ENCODE measurements at regions not wholly inside any gene's neighbourhood (a gene's known extent, or its start where the extent isn't known, plus 50 kb on each side); places are given as distances from the start of the nearest gene placed in this dataset.

DNA sequence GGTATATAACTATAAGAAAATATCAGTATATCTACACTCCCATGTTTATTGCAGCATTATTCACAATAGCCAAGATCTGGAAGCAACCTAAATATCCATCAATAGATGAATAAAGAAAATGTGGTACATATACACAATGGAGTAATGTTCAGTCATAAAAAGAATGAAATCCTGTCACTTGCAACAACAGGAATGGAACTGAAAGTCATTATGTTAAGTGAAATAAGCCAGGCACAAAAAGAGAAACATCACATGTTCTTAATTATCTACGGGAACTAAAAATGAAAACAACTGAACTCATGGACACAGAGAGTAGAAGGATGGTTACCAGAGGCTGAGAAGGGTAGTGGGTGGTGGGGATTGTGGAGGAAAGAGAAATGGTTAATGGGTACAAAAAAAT lies 665.2 kb downstream of the TBC1D4 start:
- Histone ChIP-seq H3K4me3 (no peak overlapping the region), H3K27me3 (replicated peaks in 1 of 7) (no peaks in the 10 kb centered on the region), H3K36me3 (no peaks in the 10 kb centered on the region), H3K27ac (no peak overlapping the region), H3K9me3 (peaks cover 0 to 22% (median 14%) of the 10 kb centered on the region in 8 donors), H3K4me1 (no peaks in the 10 kb centered on the region)
- intact Hi-C loops (cut with DNase I; ENCODE audit: low total_unique reads): no loop called here
- 82 to 89% (median 84%) methylated on average over 1 of the region's 1 CpG for WGBS, 5 donors
- TF ChIP-seq, protein P1, sequence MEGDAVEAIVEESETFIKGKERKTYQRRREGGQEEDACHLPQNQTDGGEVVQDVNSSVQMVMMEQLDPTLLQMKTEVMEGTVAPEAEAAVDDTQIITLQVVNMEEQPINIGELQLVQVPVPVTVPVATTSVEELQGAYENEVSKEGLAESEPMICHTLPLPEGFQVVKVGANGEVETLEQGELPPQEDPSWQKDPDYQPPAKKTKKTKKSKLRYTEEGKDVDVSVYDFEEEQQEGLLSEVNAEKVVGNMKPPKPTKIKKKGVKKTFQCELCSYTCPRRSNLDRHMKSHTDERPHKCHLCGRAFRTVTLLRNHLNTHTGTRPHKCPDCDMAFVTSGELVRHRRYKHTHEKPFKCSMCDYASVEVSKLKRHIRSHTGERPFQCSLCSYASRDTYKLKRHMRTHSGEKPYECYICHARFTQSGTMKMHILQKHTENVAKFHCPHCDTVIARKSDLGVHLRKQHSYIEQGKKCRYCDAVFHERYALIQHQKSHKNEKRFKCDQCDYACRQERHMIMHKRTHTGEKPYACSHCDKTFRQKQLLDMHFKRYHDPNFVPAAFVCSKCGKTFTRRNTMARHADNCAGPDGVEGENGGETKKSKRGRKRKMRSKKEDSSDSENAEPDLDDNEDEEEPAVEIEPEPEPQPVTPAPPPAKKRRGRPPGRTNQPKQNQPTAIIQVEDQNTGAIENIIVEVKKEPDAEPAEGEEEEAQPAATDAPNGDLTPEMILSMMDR (IDR thresholded peaks at IDR 0.05 in 8 of 11, conservative IDR thresholded peaks at IDR 0.05 in 3 of 11): no peak
- TF ChIP-seq POLR2A (IDR thresholded peaks at IDR 0.05) (no peak), POLR2AphosphoS5 (IDR thresholded peaks at IDR 0.05) (no peak)
- DNase-seq: no peak

DNA sequence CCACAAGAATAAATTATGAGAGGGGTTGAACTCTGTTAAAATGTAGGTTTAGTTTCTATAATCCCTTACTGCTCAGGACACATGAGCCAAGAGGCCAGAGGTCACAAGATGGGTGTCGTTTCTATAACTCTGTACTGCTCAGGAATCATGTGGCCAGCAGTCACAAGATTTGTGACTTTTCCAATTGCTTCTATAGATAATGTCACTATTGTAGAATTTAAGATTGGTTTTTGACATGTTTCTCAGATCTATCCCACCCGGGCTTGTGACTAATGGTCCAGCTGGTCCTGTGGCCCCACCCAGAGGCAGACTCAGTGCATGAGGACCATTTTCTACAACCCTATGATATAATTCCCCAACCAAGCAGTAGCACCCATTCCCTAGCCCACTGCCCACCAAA lies 662.0 kb upstream of the KLF12 start:
- Histone ChIP-seq H3K4me1 (no peaks in the 10 kb centered on the region), H3K27me3 (replicated peaks in 1 of 7) (peaks cover 0 to 4% (median 0%) of the 10 kb centered on the region in 7 donors), H3K9me3 (peaks cover 0 to 16% (median 0%) of the 10 kb centered on the region in 8 donors), H3K36me3 (no peaks in the 10 kb centered on the region), H3K27ac (no peak overlapping the region), H3K4me3 (no peak overlapping the region)
- intact Hi-C loops (cut with DNase I; ENCODE audit: low total_unique reads): no loop called here
- TF ChIP-seq, protein P1 (IDR thresholded peaks at IDR 0.05 in 8 of 11, conservative IDR thresholded peaks at IDR 0.05 in 3 of 11): no peak
- TF ChIP-seq POLR2A (IDR thresholded peaks at IDR 0.05) (no peak), POLR2AphosphoS5 (IDR thresholded peaks at IDR 0.05) (no peak)
- no peak for DNase-seq
- 71 to 89% (median 81%) methylated on average over 2 of the region's 2 CpGs for WGBS, 5 donors

DNA sequence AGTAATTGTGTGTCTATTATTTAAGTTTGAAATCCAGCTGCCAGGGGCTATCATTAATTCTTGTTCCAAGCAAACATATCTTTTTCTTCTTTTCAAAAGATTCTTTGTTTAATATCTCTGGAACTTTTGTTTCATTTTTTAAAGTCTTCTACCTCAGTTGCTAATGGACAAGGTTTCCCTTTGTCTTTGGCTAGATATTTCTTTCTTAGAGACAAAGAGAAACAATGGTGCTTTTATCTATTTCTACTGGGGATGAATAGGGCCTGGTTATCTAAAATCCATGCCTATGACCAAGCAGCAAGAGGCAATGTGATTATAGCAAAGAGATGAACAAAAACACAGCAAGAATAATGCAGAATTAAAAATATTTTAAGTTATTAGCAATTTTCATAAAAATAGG lies 661.3 kb upstream of the KLF12 start:
- TF ChIP-seq POLR2AphosphoS5 (IDR thresholded peaks at IDR 0.05) (no peak), POLR2A (IDR thresholded peaks at IDR 0.05) (no peak)
- TF ChIP-seq, protein P1 (IDR thresholded peaks at IDR 0.05 in 8 of 11, conservative IDR thresholded peaks at IDR 0.05 in 3 of 11): no peak
- Histone ChIP-seq H3K27me3 (replicated peaks in 1 of 7) (peaks cover 0 to 4% (median 0%) of the 10 kb centered on the region in 7 donors), H3K4me3 (no peak overlapping the region), H3K27ac (no peak overlapping the region), H3K36me3 (no peaks in the 10 kb centered on the region), H3K4me1 (no peaks in the 10 kb centered on the region), H3K9me3 (peaks cover 0 to 21% (median 0%) of the 10 kb centered on the region in 8 donors)
- no peak for DNase-seq
- intact Hi-C loops (cut with DNase I; ENCODE audit: low total_unique reads): no loop called here

DNA sequence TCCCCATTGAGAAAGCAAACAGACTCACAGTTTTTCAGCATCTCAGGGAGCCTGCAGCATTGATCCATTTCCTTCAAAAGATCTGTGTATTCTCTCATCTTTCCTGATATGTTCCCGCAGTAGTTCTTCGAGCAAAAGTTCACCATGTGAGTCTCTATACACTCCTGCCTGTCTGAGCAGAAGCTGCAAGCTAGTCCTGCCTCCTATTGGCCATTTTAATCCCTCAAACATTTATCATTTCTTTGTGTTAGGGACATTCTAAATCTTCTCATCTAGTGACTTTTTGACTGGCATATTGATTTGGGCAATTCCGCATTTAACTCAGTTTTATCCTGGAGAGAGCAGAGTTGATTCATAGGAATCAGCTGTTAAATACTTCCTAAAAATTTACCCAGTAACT lies 660.4 kb upstream of the KLF12 start:
- Histone ChIP-seq H3K36me3 (no peaks in the 10 kb centered on the region), H3K4me3 (no peak overlapping the region), H3K9me3 (peaks cover 0 to 21% (median 0%) of the 10 kb centered on the region in 8 donors), H3K27me3 (replicated peaks in 1 of 7) (peaks cover 0 to 4% (median 0%) of the 10 kb centered on the region in 7 donors), H3K27ac (no peak overlapping the region), H3K4me1 (no peaks in the 10 kb centered on the region)
- WGBS, 5 donors: 88 to 96% (median 91%) methylated on average over 3 of the region's 3 CpGs
- no peak for DNase-seq
- intact Hi-C loops (cut with DNase I; ENCODE audit: low total_unique reads): no loop called here
- TF ChIP-seq POLR2AphosphoS5 (IDR thresholded peaks at IDR 0.05) (no peak), POLR2A (IDR thresholded peaks at IDR 0.05) (no peak)
- TF ChIP-seq, protein P1 (IDR thresholded peaks at IDR 0.05 in 8 of 11, conservative IDR thresholded peaks at IDR 0.05 in 3 of 11): no peak

Data from spleen (tissue), 11 donors.